Endodermal cell (in vitro differentiated cells): ENCODE measurements at regions not wholly inside any gene's neighbourhood (a gene's known extent, or its start where the extent isn't known, plus 50 kb on each side); places are given as distances from the start of the nearest gene placed in this dataset.

Experiments
- DNase-seq: peaks from one replicate; pipeline ENCODE4 v3.0.0-alpha.2; 2017
- H3K27ac ChIP-seq: 2 replicates; pipeline ENCODE4 v1.5.1; 2013; ENCODE audit warnings: mild to moderate bottlenecking, low read depth, low read length, moderate library complexity
- H3K27me3 ChIP-seq: 2 replicates; pipeline ENCODE4 v1.6.1; 2013; ENCODE audit warnings: mild to moderate bottlenecking, low read length, moderate library complexity; ENCODE audit not compliant: insufficient read depth, control insufficient read depth, poor library complexity, severe bottlenecking
- H3K36me3 ChIP-seq: 2 replicates; pipeline ENCODE4 v1.7.0; 2013; ENCODE audit warnings: mild to moderate bottlenecking, low read length, moderate library complexity; ENCODE audit not compliant: control insufficient read depth, insufficient read depth
- H3K4me1 ChIP-seq: one replicate; pipeline ENCODE4 v1.7.0; 2013; ENCODE audit warnings: low read length; ENCODE audit not compliant: control insufficient read depth, insufficient read depth
- H3K4me3 ChIP-seq: 2 replicates; pipeline ENCODE4 v1.5.1; 2013; ENCODE audit warnings: mild to moderate bottlenecking, low read length, moderate library complexity
- H3K9ac ChIP-seq: 2 replicates; pipeline ENCODE4 v1.6.1; 2013; ENCODE audit warnings: mild to moderate bottlenecking, low read length, moderate library complexity; ENCODE audit not compliant: poor library complexity, severe bottlenecking; ENCODE audit errors: extremely low read depth
- H3K9me3 ChIP-seq: 2 replicates; pipeline ENCODE4 v1.6.1; 2013; ENCODE audit warnings: mild to moderate bottlenecking, low read length, moderate library complexity; ENCODE audit not compliant: control insufficient read depth
- H3K27ac Mint-ChIP-seq: 2 replicates; pipeline ENCODE4 v1.8.0; 2020; ENCODE audit warnings: mixed read lengths
- H3K27me3 Mint-ChIP-seq: 2 replicates; pipeline ENCODE4 v1.8.0; 2021; ENCODE audit warnings: mild to moderate bottlenecking, mixed read lengths; ENCODE audit not compliant: insufficient read depth
- H3K36me3 Mint-ChIP-seq: 2 replicates; pipeline ENCODE4 v1.8.0; 2020; ENCODE audit warnings: low read depth, mixed read lengths
- H3K4me1 Mint-ChIP-seq: 2 replicates; pipeline ENCODE4 v1.8.0; 2020; ENCODE audit warnings: mixed read lengths
- H3K4me3 Mint-ChIP-seq: 2 replicates; pipeline ENCODE4 v1.8.0; 2020; ENCODE audit warnings: mild to moderate bottlenecking, moderate library complexity, mixed read lengths
- H3K9me3 Mint-ChIP-seq: 2 replicates; pipeline ENCODE4 v1.8.0; 2020; ENCODE audit warnings: mild to moderate bottlenecking, mixed read lengths
- CTCF ChIP-seq: fragments of 200-600 bp; sonication (generic); conservative IDR thresholded peaks from 2 replicates; pipeline ENCODE4 v1.5.0; 2021; ENCODE audit warnings: antibody characterized with exemption, mild to moderate bottlenecking
- WGBS, 2 experiments: methylation state at CpG; one replicate each; pipeline versions ENCODE4 v1.1.5 to v1.1.7; 2013; ENCODE audit warnings: missing lambda C conversion rate in 2 of 2, mixed read lengths in 1 of 2; ENCODE audit not compliant: insufficient coverage in 1 of 2, insufficient read length in 1 of 2; 5-methylcytosine and 5-hydroxymethylcytosine counted together

GRCh38 chr16:82470016-82470415 lies 156.8 kb upstream of the CDH13 start:
- Mint-ChIP-seq H3K27me3 (peaks cover 33% of the 10 kb centered on the region), H3K4me3 (no peak overlapping the region), H3K36me3 (no peaks in the 10 kb centered on the region), H3K4me1 (peaks cover 10% of the 10 kb centered on the region), H3K27ac (no peak overlapping the region), H3K9me3 (peaks cover 4% of the 10 kb centered on the region)
- 92 to 96% methylated on average over 4 to 7 of the region's 7 CpGs for WGBS, 2 experiments
- Histone ChIP-seq H3K9ac (no peak overlapping the region), H3K4me3 (no peak overlapping the region), H3K9me3 (peaks cover 7% of the 10 kb centered on the region), H3K27me3 (peaks cover 17% of the 10 kb centered on the region), H3K36me3 (no peaks in the 10 kb centered on the region), H3K4me1 (no peaks in the 10 kb centered on the region), H3K27ac (no peak overlapping the region)
- TF ChIP-seq CTCF = no peak
- no peak for DNase-seq

DNA sequence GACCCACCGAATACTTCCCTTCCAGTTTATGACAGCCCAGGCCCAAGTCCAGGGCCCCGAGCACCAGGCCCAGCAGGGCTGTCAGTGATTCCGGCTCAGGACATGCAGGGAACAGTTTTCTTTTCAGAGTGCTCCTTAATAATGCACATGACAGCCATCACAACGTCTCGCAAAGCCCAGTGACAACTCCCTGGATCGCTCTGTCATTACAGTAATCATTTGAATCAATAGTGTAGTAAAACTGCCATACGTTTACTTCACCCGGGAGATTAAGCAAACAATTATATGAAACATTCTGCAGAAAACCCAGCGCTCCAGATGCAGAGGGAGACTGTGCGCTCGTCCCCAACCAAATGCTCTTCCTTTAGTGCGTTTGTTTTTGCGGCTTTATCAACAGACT lies 162.6 kb upstream of the CDH13 start:
- no peak overlapping the region for H3K4me3 Mint-ChIP-seq
- H3K27ac Mint-ChIP-seq = no peak overlapping the region
- no peak overlapping the region for H3K9ac ChIP-seq
- no peaks in the 10 kb centered on the region for H3K4me1 ChIP-seq
- peaks cover 3% of the 10 kb centered on the region for H3K4me1 Mint-ChIP-seq
- H3K9me3 Mint-ChIP-seq = no peaks in the 10 kb centered on the region
- no peaks in the 10 kb centered on the region for H3K36me3 ChIP-seq
- H3K27me3 ChIP-seq = peaks cover 31% of the 10 kb centered on the region
- no peak for TF ChIP-seq CTCF
- no peak for DNase-seq
- H3K4me3 ChIP-seq = no peak overlapping the region
- H3K9me3 ChIP-seq = no peaks in the 10 kb centered on the region
- H3K27me3 Mint-ChIP-seq = peaks cover 22% of the 10 kb centered on the region
- H3K27ac ChIP-seq = no peak overlapping the region
- no peaks in the 10 kb centered on the region for H3K36me3 Mint-ChIP-seq
- 90 to 93% methylated on average over 7 to 13 of the region's 13 CpGs for WGBS, 2 experiments

- TF ChIP-seq CTCF = no peak
- H3K9ac ChIP-seq = no peak overlapping the region
- Mint-ChIP-seq H3K27ac (no peak overlapping the region), H3K36me3 (no peaks in the 10 kb centered on the region), H3K9me3 (no peaks in the 10 kb centered on the region), H3K4me3 (no peak overlapping the region), H3K4me1 (peaks cover 11% of the 10 kb centered on the region), H3K27me3 (peaks cover 29% of the 10 kb centered on the region)
- peaks cover 20% of the 10 kb centered on the region for H3K27me3 ChIP-seq
- no peaks in the 10 kb centered on the region for H3K9me3 ChIP-seq
- H3K36me3 ChIP-seq = no peaks in the 10 kb centered on the region
- 64 to 80% methylated on average over 2 to 3 of the region's 3 CpGs for WGBS, 2 experiments
- no peak overlapping the region for H3K4me3 ChIP-seq
- DNase-seq = no peak
- peaks cover 3% of the 10 kb centered on the region for H3K4me1 ChIP-seq
- H3K27ac ChIP-seq = no peak overlapping the region
Measured at GRCh38 chr16:82460766-82461165, 166.0 kb upstream of the CDH13 start.
